Nephron progenitor cell (in vitro differentiated cells): ENCODE measurements at regions not wholly inside any gene's neighbourhood (a gene's known extent, or its start where the extent isn't known, plus 50 kb on each side); places are given as distances from the start of the nearest gene placed in this dataset.

Experiments used
- DNase-seq: peaks from one replicate; pipeline ENCODE4 v3.0.0; 2021
- H3K27ac Mint-ChIP-seq: 2 replicates; pipeline ENCODE4 v1.8.0; 2021; ENCODE audit warnings: mild to moderate bottlenecking, moderate library complexity, mixed read lengths
- H3K27me3 Mint-ChIP-seq: 2 replicates; pipeline ENCODE4 v1.8.0; 2021; ENCODE audit warnings: mild to moderate bottlenecking, low read depth, mixed read lengths; ENCODE audit not compliant: poor library complexity
- H3K36me3 Mint-ChIP-seq: 2 replicates; pipeline ENCODE4 v1.8.0; 2021; ENCODE audit warnings: low read depth, mixed read lengths
- H3K4me1 Mint-ChIP-seq: 2 replicates; pipeline ENCODE4 v1.8.0; 2021; ENCODE audit warnings: mixed read lengths
- H3K4me3 Mint-ChIP-seq: 2 replicates; pipeline ENCODE4 v1.8.0; 2021; ENCODE audit warnings: mild to moderate bottlenecking, moderate library complexity, mixed read lengths
- H3K9me3 Mint-ChIP-seq: 2 replicates; pipeline ENCODE4 v1.8.0; 2021; ENCODE audit warnings: mild to moderate bottlenecking, moderate library complexity, mixed read lengths
- CTCF ChIP-seq: fragments of 200-600 bp; sonication (generic); IDR thresholded peaks from 2 replicates; pipeline ENCODE4 v1.5.0; 2021; ENCODE audit warnings: antibody characterized with exemption

- H3K4me1 Mint-ChIP-seq, result no peaks in the 10 kb centered on the region
- H3K36me3 Mint-ChIP-seq, result no peaks in the 10 kb centered on the region
- no peak overlapping the region for H3K4me3 Mint-ChIP-seq
- H3K9me3 Mint-ChIP-seq, result no peaks in the 10 kb centered on the region
- H3K27ac Mint-ChIP-seq, result no peak overlapping the region
- H3K27me3 Mint-ChIP-seq, result no peaks in the 10 kb centered on the region
- TF ChIP-seq CTCF, result no peak
- no peak for DNase-seq
Measured at GRCh38 chr13:84207509-84207908, 325.2 kb upstream of the SLITRK1 start.

GRCh38 chr13:84200971-84201370, 318.7 kb upstream of the SLITRK1 start:
- no peaks in the 10 kb centered on the region for H3K36me3 Mint-ChIP-seq
- no peak for DNase-seq
- H3K4me3 Mint-ChIP-seq, result no peak overlapping the region
- no peaks in the 10 kb centered on the region for H3K9me3 Mint-ChIP-seq
- no peak overlapping the region for H3K27ac Mint-ChIP-seq
- TF ChIP-seq CTCF, result no peak
- no peaks in the 10 kb centered on the region for H3K27me3 Mint-ChIP-seq
- H3K4me1 Mint-ChIP-seq, result no peaks in the 10 kb centered on the region

- H3K4me3 Mint-ChIP-seq, result no peak overlapping the region
Measured at GRCh38 chr13:84192125-84192524, 309.9 kb upstream of the SLITRK1 start.

GRCh38 chr13:84191139-84191538, 308.9 kb upstream of the SLITRK1 start:
- no peak overlapping the region for H3K4me3 Mint-ChIP-seq
- peaks cover 4% of the 10 kb centered on the region for H3K27me3 Mint-ChIP-seq
- peaks cover 6% of the 10 kb centered on the region for H3K4me1 Mint-ChIP-seq
- H3K36me3 Mint-ChIP-seq, result no peaks in the 10 kb centered on the region
- no peaks in the 10 kb centered on the region for H3K9me3 Mint-ChIP-seq
- no peak overlapping the region for H3K27ac Mint-ChIP-seq
- no peak for TF ChIP-seq CTCF
- no peak for DNase-seq

More at GRCh38 chr13:84192125-84192524, 309.9 kb upstream of the SLITRK1 start:
- H3K36me3 Mint-ChIP-seq, result no peaks in the 10 kb centered on the region
- peaks cover 4% of the 10 kb centered on the region for H3K27me3 Mint-ChIP-seq
- H3K4me1 Mint-ChIP-seq, result peaks cover 6% of the 10 kb centered on the region
- DNase-seq, result no peak
- no peaks in the 10 kb centered on the region for H3K9me3 Mint-ChIP-seq
- H3K27ac Mint-ChIP-seq, result no peak overlapping the region
- no peak for TF ChIP-seq CTCF

DNA sequence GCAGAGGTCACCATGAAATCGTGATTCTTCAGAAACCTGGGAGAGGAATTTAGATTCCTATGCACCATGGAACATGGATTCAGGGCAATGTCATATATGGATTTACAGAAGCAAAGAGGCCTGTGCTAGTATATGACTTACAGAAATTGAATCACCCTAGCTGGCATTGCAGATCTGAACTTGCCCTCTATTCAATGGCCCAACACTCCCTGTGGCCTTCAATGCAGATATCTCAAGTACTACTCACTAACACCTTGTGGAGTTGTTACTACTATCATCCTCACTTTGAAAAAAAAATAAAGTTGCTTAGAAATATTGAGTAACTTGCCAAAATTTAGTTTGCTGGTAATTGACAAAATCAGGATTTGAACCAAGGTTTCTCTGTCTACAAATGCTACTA, 305.4 kb upstream of the SLITRK1 start:
- H3K9me3 Mint-ChIP-seq, result no peaks in the 10 kb centered on the region
- no peaks in the 10 kb centered on the region for H3K27me3 Mint-ChIP-seq
- DNase-seq, result no peak

More for the DNA sequence above, 305.4 kb upstream of the SLITRK1 start:
- H3K4me3 Mint-ChIP-seq, result no peak overlapping the region
- H3K36me3 Mint-ChIP-seq, result no peaks in the 10 kb centered on the region
- no peak overlapping the region for H3K27ac Mint-ChIP-seq
- TF ChIP-seq CTCF, result no peak
- peaks cover 6% of the 10 kb centered on the region for H3K4me1 Mint-ChIP-seq
